GM12892 (cell line): ENCODE measurements at regions not wholly inside any gene's neighbourhood (a gene's known extent, or its start where the extent isn't known, plus 50 kb on each side); places are given as distances from the start of the nearest gene placed in this dataset.

ENCODE experiments used
- POLR2A ChIP-seq: IDR thresholded peaks from 2 replicates; pipeline ENCODE4 v1.6.1; 2011; ENCODE audit warnings: low read depth, low read length, control low read depth
- TAF1 ChIP-seq: IDR thresholded peaks from 2 replicates; pipeline ENCODE4 v1.6.1; 2011; ENCODE audit warnings: low read depth, mild to moderate bottlenecking, control low read depth, low read length, borderline replicate concordance

DNA sequence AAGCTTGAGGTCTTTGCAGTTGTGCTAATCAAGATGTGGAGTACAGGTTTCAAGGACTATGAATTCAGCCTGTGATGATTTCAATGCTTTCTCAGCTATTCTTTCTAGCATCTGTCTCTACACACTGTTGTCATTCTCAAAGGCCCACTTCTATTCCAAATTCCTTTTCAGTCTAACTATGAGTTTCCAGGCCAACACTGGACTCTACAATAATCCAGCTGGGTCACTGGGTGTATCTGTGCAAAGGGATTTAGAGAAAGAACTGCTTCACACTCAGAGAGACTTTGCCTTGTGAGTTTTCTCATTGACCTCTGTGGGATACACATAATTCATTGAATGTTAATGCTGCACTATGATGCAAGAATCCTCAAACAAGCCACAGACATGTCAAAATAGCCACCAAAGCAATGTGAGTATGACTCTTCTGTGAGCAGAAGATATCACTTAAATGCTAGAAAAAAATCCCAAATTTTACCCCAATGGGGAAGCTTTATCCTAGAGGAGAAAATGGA is 171.8 kb upstream of the CLNK start:
- TF ChIP-seq TAF1 (no peak), POLR2A (no peak)
